Tongue (tissue), 1 donor: ENCODE measurements at regions not wholly inside any gene's neighbourhood (a gene's known extent, or its start where the extent isn't known, plus 50 kb on each side); places are given as distances from the start of the nearest gene placed in this dataset.

Source experiments
- DNase-seq: peaks from one replicate; pipeline ENCODE4 v3.0.0-alpha.2; 2015

- DNase-seq = peak; percentile 94
These were observed 490.2 kb upstream of the SULF2 start for GRCh38 chr20:48275286-48276020.

GRCh38 chr20:48273843-48274242, 488.6 kb upstream of the SULF2 start:
- DNase-seq = no peak

- no peak for DNase-seq
These were observed 485.6 kb upstream of the SULF2 start for GRCh38 chr20:48270885-48271284.

GRCh38 chr20:48267860-48268633, 482.8 kb upstream of the SULF2 start:
- DNase-seq = no peak

GRCh38 chr20:48266571-48266970, 481.3 kb upstream of the SULF2 start:
- no peak for DNase-seq

- DNase-seq = peak; percentile 59
These were observed 480.5 kb upstream of the SULF2 start for GRCh38 chr20:48265791-48266190.

- no peak for DNase-seq
These were observed 477.7 kb upstream of the SULF2 start for GRCh38 chr20:48262955-48263354.

- DNase-seq = no peak
These were observed 477.2 kb upstream of the SULF2 start for GRCh38 chr20:48262466-48262865.

GRCh38 chr20:48261398-48261910, 476.2 kb upstream of the SULF2 start:
- DNase-seq = no peak

- DNase-seq = peak; percentile 84
These were observed 475.0 kb upstream of the SULF2 start for GRCh38 chr20:48260129-48260756.

- DNase-seq = no peak
These were observed 474.2 kb upstream of the SULF2 start for GRCh38 chr20:48259456-48259855.

- no peak for DNase-seq
These were observed 472.6 kb upstream of the SULF2 start for GRCh38 chr20:48257833-48258232.

- no peak for DNase-seq
These were observed 462.7 kb upstream of the SULF2 start for GRCh38 chr20:48247961-48248360.

- no peak for DNase-seq
These were observed 460.9 kb upstream of the SULF2 start for GRCh38 chr20:48246061-48246790.

GRCh38 chr20:48242623-48243022, 457.3 kb upstream of the SULF2 start:
- no peak for DNase-seq

- DNase-seq = no peak
These were observed 456.2 kb upstream of the SULF2 start for GRCh38 chr20:48241482-48241881.

- DNase-seq = no peak
These were observed 453.5 kb upstream of the SULF2 start for GRCh38 chr20:48238781-48239180.

GRCh38 chr20:48238326-48238725, 453.0 kb upstream of the SULF2 start:
- DNase-seq = no peak

GRCh38 chr20:48236000-48236970, 451.0 kb upstream of the SULF2 start:
- DNase-seq = peak; percentile 81

- no peak for DNase-seq
These were observed 449.7 kb upstream of the SULF2 start for GRCh38 chr20:48234951-48235350.
